CD4-positive, alpha-beta T cell (primary cell): ENCODE measurements at regions not wholly inside any gene's neighbourhood (a gene's known extent, or its start where the extent isn't known, plus 50 kb on each side); places are given as distances from the start of the nearest gene placed in this dataset.

ENCODE experiments used
- ATAC-seq: fragments of 200-7000 bp; cut with Tn5 transposase; one replicate; pipeline ENCODE4 v1.10.0; 2022; ENCODE audit warnings: mild to moderate bottlenecking; ENCODE audit not compliant: poor library complexity
- CTCF ChIA-PET: fragments of 350-600 bp; sonication (Branson Sonifier 250); formaldehyde crosslinking; loops from one replicate; lab custom pipeline; 2021; ENCODE audit warnings: antibody characterized with exemption, inconsistent platforms; lab: Charles Lee
- POLR2A ChIA-PET: fragments of 350-600 bp; sonication (Branson Sonifier 250); formaldehyde crosslinking; loops from one replicate; lab custom pipeline; 2021; ENCODE audit warnings: antibody characterized with exemption, inconsistent platforms; lab: Charles Lee
- DNase-seq, 14 experiments: peaks; one replicate each; pipeline ENCODE4 v3.0.0-alpha.2; 2013 to 2020; ENCODE audit warnings: mixed read lengths in 2 of 14
- H3K27ac ChIP-seq, 2 donors: one replicate each; pipeline versions ENCODE4 v1.5.1 to v1.7.0; 2013; ENCODE audit warnings: low read length in 2 of 2, low read depth in 1 of 2, mild to moderate bottlenecking in 1 of 2
- H3K27me3 ChIP-seq, 2 experiments: 1 replicate in 1 of 2; 2 replicates in 1 of 2; pipeline versions ENCODE4 v1.6.1 to v1.7.0; 2013; ENCODE audit warnings: low read length in 2 of 2, control low read depth in 1 of 2, mild to moderate bottlenecking in 1 of 2, moderate library complexity in 1 of 2; ENCODE audit not compliant: insufficient read depth in 2 of 2, control insufficient read depth in 1 of 2
- H3K36me3 ChIP-seq: one replicate; pipeline ENCODE4 v1.6.1; 2013; ENCODE audit warnings: low read length, control low read depth; ENCODE audit not compliant: insufficient read depth
- H3K4me1 ChIP-seq: one replicate; pipeline ENCODE4 v1.6.1; 2013; ENCODE audit warnings: low read length, control low read depth; ENCODE audit not compliant: insufficient read depth
- H3K4me3 ChIP-seq: one replicate; pipeline ENCODE4 v1.5.1; 2013; ENCODE audit warnings: mild to moderate bottlenecking, low read length, moderate library complexity
- H3K9me3 ChIP-seq, 2 experiments: 1 replicate in 1 of 2; 2 replicates in 1 of 2; pipeline versions ENCODE4 v1.6.1 to v1.7.0; 2013; ENCODE audit warnings: low read length in 2 of 2, mild to moderate bottlenecking in 2 of 2, control low read depth in 1 of 2, moderate library complexity in 1 of 2; ENCODE audit not compliant: control insufficient read depth in 1 of 2, insufficient read depth in 1 of 2
- H3K27ac Mint-ChIP-seq: one replicate; pipeline ENCODE4 v1.8.0; 2020; ENCODE audit warnings: mixed read lengths
- H3K27me3 Mint-ChIP-seq: one replicate; pipeline ENCODE4 v1.8.0; 2021; ENCODE audit warnings: mixed read lengths
- H3K36me3 Mint-ChIP-seq: one replicate; pipeline ENCODE4 v1.8.0; 2021; ENCODE audit warnings: low read depth, mixed read lengths
- H3K4me1 Mint-ChIP-seq: one replicate; pipeline ENCODE4 v1.8.0; 2021; ENCODE audit warnings: low read depth, mixed read lengths
- H3K4me3 Mint-ChIP-seq: one replicate; pipeline ENCODE4 v1.8.0; 2020; ENCODE audit warnings: mild to moderate bottlenecking, mixed read lengths
- H3K9me3 Mint-ChIP-seq: one replicate; pipeline ENCODE4 v1.8.0; 2020; ENCODE audit warnings: mixed read lengths
- intact Hi-C, 2 experiments: fragments of 100-400 bp; cut with DNase I in 1 of 2; cut with micrococcal nuclease in 1 of 2; formaldehyde crosslinking; loops; one replicate each; pipeline versions ENCODE4 v1.15.1 to v1.9.0; 2023 to 2025; cut with DNase I, micrococcal nuclease
- TF ChIP-seq, protein P1 (sequence below): fragments of 200-600 bp; IDR thresholded peaks from one replicate; pipeline ENCODE4 v1.8.0; 2022; ENCODE audit warnings: antibody characterized with exemption, mild to moderate bottlenecking

DNA sequence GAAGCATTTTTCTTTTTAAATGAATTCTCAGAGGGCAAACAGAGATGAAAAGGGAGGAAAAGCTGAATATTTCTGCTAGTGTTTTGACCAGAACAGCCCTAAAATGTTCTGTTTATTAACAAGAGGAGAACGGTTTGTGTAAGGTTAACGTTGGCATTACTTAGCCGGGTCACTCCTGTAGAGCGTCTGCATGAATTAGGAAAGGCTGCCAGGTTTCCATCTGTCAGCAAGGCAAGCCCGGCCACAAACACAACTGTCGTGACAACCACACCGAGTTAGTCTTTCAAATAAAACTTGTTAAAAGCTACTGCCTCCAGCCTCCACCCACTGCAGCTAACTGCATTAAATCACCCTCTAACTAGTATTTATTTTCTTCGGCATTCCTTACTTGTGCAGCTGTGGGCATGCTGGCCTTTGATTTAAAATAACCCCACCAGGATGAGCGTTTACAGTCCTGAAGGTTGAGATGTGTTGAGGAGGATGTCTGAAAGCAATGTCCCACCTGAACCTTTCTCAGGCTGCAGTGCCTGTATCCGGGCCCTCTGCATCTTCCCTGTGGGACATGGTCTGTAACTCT lies 527.9 kb downstream of the FGF9 start:
- no peaks in the 10 kb centered on the region for H3K4me1 ChIP-seq
- intact Hi-C loops, result no loop called here
- Mint-ChIP-seq H3K36me3 (no peaks in the 10 kb centered on the region), H3K27me3 (no peaks in the 10 kb centered on the region), H3K4me3 (no peak overlapping the region), H3K4me1 (no peaks in the 10 kb centered on the region), H3K27ac (no peak overlapping the region), H3K9me3 (no peaks in the 10 kb centered on the region)
- TF ChIP-seq, protein P1, sequence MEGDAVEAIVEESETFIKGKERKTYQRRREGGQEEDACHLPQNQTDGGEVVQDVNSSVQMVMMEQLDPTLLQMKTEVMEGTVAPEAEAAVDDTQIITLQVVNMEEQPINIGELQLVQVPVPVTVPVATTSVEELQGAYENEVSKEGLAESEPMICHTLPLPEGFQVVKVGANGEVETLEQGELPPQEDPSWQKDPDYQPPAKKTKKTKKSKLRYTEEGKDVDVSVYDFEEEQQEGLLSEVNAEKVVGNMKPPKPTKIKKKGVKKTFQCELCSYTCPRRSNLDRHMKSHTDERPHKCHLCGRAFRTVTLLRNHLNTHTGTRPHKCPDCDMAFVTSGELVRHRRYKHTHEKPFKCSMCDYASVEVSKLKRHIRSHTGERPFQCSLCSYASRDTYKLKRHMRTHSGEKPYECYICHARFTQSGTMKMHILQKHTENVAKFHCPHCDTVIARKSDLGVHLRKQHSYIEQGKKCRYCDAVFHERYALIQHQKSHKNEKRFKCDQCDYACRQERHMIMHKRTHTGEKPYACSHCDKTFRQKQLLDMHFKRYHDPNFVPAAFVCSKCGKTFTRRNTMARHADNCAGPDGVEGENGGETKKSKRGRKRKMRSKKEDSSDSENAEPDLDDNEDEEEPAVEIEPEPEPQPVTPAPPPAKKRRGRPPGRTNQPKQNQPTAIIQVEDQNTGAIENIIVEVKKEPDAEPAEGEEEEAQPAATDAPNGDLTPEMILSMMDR, result no peak
- no peak overlapping the region for H3K4me3 ChIP-seq
- H3K27ac ChIP-seq, result no peak overlapping the region
- POLR2A ChIA-PET, result no interaction called here
- H3K9me3 ChIP-seq, result no peaks in the 10 kb centered on the region
- ATAC-seq (no peak), DNase-seq (no peak)
- CTCF ChIA-PET, result no interaction called here
- no peaks in the 10 kb centered on the region for H3K36me3 ChIP-seq
- no peaks in the 10 kb centered on the region for H3K27me3 ChIP-seq

DNA sequence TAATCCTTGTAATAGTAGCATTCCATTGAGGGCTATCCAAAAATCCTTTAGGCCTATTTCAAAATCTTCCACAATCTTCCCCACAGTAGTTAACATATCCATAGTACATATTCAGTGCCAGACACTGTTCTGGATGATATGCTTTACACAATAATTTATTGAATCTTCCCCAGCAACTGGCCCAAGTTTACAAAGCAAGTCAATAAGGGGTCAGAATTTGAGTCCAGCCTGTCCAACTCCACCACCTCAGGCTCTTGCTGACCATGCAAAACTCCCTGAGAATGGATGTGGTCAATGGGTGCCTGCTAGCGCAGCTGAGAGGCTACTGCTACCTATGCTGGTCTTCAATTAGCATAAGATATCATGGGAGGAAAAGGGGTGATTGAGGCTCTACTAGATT lies 529.6 kb downstream of the FGF9 start:
- H3K27ac ChIP-seq, result no peak overlapping the region
- Mint-ChIP-seq H3K27ac (no peak overlapping the region), H3K4me1 (no peaks in the 10 kb centered on the region), H3K4me3 (no peak overlapping the region), H3K27me3 (no peaks in the 10 kb centered on the region), H3K9me3 (peaks cover 2% of the 10 kb centered on the region), H3K36me3 (no peaks in the 10 kb centered on the region)
- no peak overlapping the region for H3K4me3 ChIP-seq
- H3K27me3 ChIP-seq, result no peaks in the 10 kb centered on the region
- ATAC-seq (no peak), DNase-seq (no peak)
- POLR2A ChIA-PET, result no interaction called here
- H3K9me3 ChIP-seq, result no peaks in the 10 kb centered on the region
- TF ChIP-seq, protein P1, result no peak
- CTCF ChIA-PET, result no interaction called here
- intact Hi-C loops, result no loop called here
- H3K36me3 ChIP-seq, result no peaks in the 10 kb centered on the region
- no peaks in the 10 kb centered on the region for H3K4me1 ChIP-seq

DNA sequence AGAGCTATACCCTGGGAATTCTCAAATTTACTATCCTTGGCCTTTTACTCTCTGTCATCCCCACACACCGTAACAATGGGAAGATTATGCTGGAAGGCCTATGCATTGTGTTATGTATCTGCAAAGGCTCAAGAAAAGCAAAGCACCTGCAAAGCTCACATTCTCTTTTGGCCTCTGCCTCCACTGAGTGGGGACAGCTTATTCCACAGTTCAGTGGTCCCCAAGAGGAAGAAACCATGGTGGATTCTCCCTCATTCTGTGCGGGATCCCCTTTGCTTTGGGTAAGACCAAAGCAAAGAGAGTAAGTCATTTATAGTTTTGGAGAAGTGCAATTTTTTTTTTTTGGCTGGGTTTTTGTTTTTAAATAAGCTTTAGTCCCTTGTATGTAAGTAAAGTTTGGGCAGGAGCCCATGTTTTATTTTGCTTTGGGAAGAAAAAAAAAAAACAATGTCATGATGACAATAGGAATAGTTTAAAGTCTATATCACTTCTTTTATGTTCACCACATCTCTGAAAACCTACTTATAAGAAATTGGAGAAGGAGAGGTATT lies 530.6 kb downstream of the FGF9 start:
- ATAC-seq (no peak), DNase-seq (no peak)
- H3K27ac Mint-ChIP-seq, result no peak overlapping the region
- intact Hi-C loops, result no loop called here
- no peak overlapping the region for H3K27ac ChIP-seq
- peaks cover 4% of the 10 kb centered on the region for H3K9me3 Mint-ChIP-seq
- H3K4me3 ChIP-seq, result no peak overlapping the region
- ChIA-PET CTCF (no interaction called here), POLR2A (interaction anchor here (0.5 kb wide), 1 partner anchor 619 kb away, joined by 3 read pairs; no protein-coding TSS in a partner anchor)
- H3K36me3 Mint-ChIP-seq, result no peaks in the 10 kb centered on the region
- H3K27me3 ChIP-seq, result no peaks in the 10 kb centered on the region
- TF ChIP-seq, protein P1, result no peak
- H3K9me3 ChIP-seq, result no peaks in the 10 kb centered on the region
- H3K4me1 Mint-ChIP-seq, result no peaks in the 10 kb centered on the region
- H3K27me3 Mint-ChIP-seq, result no peaks in the 10 kb centered on the region
- no peaks in the 10 kb centered on the region for H3K4me1 ChIP-seq
- H3K36me3 ChIP-seq, result no peaks in the 10 kb centered on the region
- no peak overlapping the region for H3K4me3 Mint-ChIP-seq
